GM12878 (cell line): ENCODE measurements at regions not wholly inside any gene's neighbourhood (a gene's known extent, or its start where the extent isn't known, plus 50 kb on each side); places are given as distances from the start of the nearest gene placed in this dataset.

Source experiments
- BMI1 ChIP-seq: fragments of 450-650 bp; IDR thresholded peaks from 2 replicates; pipeline ENCODE4 v1.6.1; 2016; ENCODE audit warnings: mild to moderate bottlenecking, moderate library complexity, borderline replicate concordance
- CEBPB ChIP-seq, 2 experiments: fragments of 150-350 bp in 1 of 2; IDR thresholded peaks; 2 replicates each; pipeline ENCODE4 v1.6.1; 2012 to 2014; ENCODE audit warnings: low read depth in 2 of 2, low read length in 2 of 2, borderline replicate concordance in 1 of 2, inconsistent platforms in 1 of 2
- EP300 ChIP-seq, 2 experiments: fragments of 150-350 bp in 1 of 2; IDR thresholded peaks; 2 replicates each; pipeline ENCODE4 v1.6.1; 2011 to 2012; ENCODE audit warnings: low read depth in 2 of 2, low read length in 2 of 2, borderline replicate concordance in 1 of 2, improper control_type of control experiment in 1 of 2, inconsistent platforms in 1 of 2; ENCODE audit not compliant: control insufficient read depth in 1 of 2
- HDAC2 ChIP-seq: fragments of 200-600 bp; sonication (generic); IDR thresholded peaks from 2 replicates; pipeline ENCODE4 v1.6.1; 2017
- KDM1A ChIP-seq: fragments of 200-600 bp; sonication (generic); IDR thresholded peaks from 2 replicates; pipeline ENCODE4 v1.6.1; 2016; ENCODE audit warnings: borderline replicate concordance
- MXI1 ChIP-seq: fragments of 150-350 bp; IDR thresholded peaks from 2 replicates; pipeline ENCODE4 v1.6.1; 2011; ENCODE audit warnings: low read depth, mild to moderate bottlenecking, inconsistent platforms, low read length, improper control_type of control experiment
- NFYA ChIP-seq: IDR thresholded peaks from 2 replicates; pipeline ENCODE4 v1.6.1; 2011; ENCODE audit warnings: low read depth, mild to moderate bottlenecking, low read length, improper control_type of control experiment, borderline replicate concordance
- POLR2A ChIP-seq: IDR thresholded peaks from 2 replicates; pipeline ENCODE4 v1.6.1; 2011; ENCODE audit warnings: low read depth, mild to moderate bottlenecking, low read length
- SIN3A ChIP-seq: IDR thresholded peaks from 2 replicates; pipeline ENCODE4 v1.6.1; 2012; ENCODE audit warnings: low read depth, low read length, improper control_type of control experiment
- YY1 ChIP-seq: IDR thresholded peaks from 2 replicates; pipeline ENCODE4 v1.6.1; 2011; ENCODE audit warnings: low read depth, mild to moderate bottlenecking, low read length
- TF ChIP-seq, protein P1 (sequence below), 3 experiments: IDR thresholded peaks in 2 of 3; conservative IDR thresholded peaks in 1 of 3; 2 replicates each; pipeline ENCODE4 v1.5.1; 2011; ENCODE audit warnings: low read depth in 3 of 3, low read length in 3 of 3, mild to moderate bottlenecking in 3 of 3, control low read depth in 2 of 3, moderate library complexity in 2 of 3, inconsistent platforms in 1 of 3, mixed read lengths in 1 of 3; ENCODE audit not compliant: control insufficient read depth in 2 of 3, insufficient read depth in 1 of 3; ENCODE audit errors: extremely low read depth in 1 of 3
- TF ChIP-seq, protein P2 (sequence below): IDR thresholded peaks from 2 replicates; pipeline ENCODE4 v1.6.1; 2011; ENCODE audit warnings: low read depth, low read length, improper control_type of control experiment, borderline replicate concordance

DNA sequence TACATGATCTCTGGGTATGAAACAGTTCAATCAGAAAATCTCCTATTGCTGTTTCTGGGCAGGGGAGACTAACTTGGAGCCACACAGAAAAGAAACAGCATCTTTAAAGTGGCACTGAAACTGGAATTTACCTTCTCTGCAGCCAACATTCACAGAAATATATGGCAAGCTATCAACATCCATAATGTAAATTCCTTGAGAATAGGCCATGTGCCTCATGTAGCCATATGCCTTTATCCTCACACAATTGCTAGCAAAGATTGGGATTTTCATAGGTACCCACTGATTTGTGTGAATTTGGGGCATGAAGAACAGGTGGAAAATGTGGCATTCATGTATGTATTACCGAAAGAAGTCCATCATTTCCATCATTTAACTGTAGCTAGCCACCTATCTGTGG, 386.3 kb upstream of the TMCO5A start:
- TF ChIP-seq SIN3A (no peak), NFYA (no peak), MXI1 (no peak), EP300 (IDR thresholded peaks at IDR 0.05; ENCODE audit: borderline replicate concordance in 1 of 2, control insufficient read depth in 1 of 2, low read depth in 2 of 2, low read length in 2 of 2) (no peak), BMI1 (no peak), POLR2A (no peak), KDM1A (no peak), YY1 (no peak), HDAC2 (no peak), CEBPB (IDR thresholded peaks at IDR 0.05; ENCODE audit: borderline replicate concordance in 1 of 2, low read depth in 2 of 2, low read length in 2 of 2) (no peak)
- TF ChIP-seq, protein P1, sequence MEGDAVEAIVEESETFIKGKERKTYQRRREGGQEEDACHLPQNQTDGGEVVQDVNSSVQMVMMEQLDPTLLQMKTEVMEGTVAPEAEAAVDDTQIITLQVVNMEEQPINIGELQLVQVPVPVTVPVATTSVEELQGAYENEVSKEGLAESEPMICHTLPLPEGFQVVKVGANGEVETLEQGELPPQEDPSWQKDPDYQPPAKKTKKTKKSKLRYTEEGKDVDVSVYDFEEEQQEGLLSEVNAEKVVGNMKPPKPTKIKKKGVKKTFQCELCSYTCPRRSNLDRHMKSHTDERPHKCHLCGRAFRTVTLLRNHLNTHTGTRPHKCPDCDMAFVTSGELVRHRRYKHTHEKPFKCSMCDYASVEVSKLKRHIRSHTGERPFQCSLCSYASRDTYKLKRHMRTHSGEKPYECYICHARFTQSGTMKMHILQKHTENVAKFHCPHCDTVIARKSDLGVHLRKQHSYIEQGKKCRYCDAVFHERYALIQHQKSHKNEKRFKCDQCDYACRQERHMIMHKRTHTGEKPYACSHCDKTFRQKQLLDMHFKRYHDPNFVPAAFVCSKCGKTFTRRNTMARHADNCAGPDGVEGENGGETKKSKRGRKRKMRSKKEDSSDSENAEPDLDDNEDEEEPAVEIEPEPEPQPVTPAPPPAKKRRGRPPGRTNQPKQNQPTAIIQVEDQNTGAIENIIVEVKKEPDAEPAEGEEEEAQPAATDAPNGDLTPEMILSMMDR (IDR thresholded peaks at IDR 0.05 in 2 of 3, conservative IDR thresholded peaks at IDR 0.05 in 1 of 3; ENCODE audit: control insufficient read depth in 2 of 3, extremely low read depth in 1 of 3, insufficient read depth in 1 of 3, low read depth in 3 of 3, low read length in 3 of 3) = no peak
- TF ChIP-seq, protein P2, sequence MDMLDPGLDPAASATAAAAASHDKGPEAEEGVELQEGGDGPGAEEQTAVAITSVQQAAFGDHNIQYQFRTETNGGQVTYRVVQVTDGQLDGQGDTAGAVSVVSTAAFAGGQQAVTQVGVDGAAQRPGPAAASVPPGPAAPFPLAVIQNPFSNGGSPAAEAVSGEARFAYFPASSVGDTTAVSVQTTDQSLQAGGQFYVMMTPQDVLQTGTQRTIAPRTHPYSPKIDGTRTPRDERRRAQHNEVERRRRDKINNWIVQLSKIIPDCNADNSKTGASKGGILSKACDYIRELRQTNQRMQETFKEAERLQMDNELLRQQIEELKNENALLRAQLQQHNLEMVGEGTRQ = no peak
